Iris pigment epithelial cell (primary cell): ENCODE measurements at regions not wholly inside any gene's neighbourhood (a gene's known extent, or its start where the extent isn't known, plus 50 kb on each side); places are given as distances from the start of the nearest gene placed in this dataset.
A peak's percentile ranks its signal among the peaks of the same experiment; 100 is the strongest.

Source experiments
- DNase-seq: peaks from one replicate; pipeline ENCODE4 v3.0.0-alpha.2; 2011; ENCODE audit warnings: low read depth

GRCh38 chr2:2764001-2764355 lies 432.9 kb upstream of the MYT1L start:
- no peak for DNase-seq

GRCh38 chr2:2763351-2764000 lies 432.4 kb upstream of the MYT1L start:
- DNase-seq = no peak

GRCh38 chr2:2762913-2763312 lies 431.8 kb upstream of the MYT1L start:
- no peak for DNase-seq

- no peak for DNase-seq
These were observed 431.3 kb upstream of the MYT1L start for GRCh38 chr2:2762166-2762908.

- no peak for DNase-seq
These were observed 427.8 kb upstream of the MYT1L start for GRCh38 chr2:2758793-2759367.

- DNase-seq = no peak
These were observed 426.7 kb upstream of the MYT1L start for GRCh38 chr2:2757764-2758163.

GRCh38 chr2:2756886-2757285 lies 425.8 kb upstream of the MYT1L start:
- no peak for DNase-seq

- DNase-seq = no peak
These were observed 424.9 kb upstream of the MYT1L start for GRCh38 chr2:2755990-2756389.

- no peak for DNase-seq
These were observed 423.9 kb upstream of the MYT1L start for GRCh38 chr2:2754940-2755339.

- no peak for DNase-seq
These were observed 420.7 kb upstream of the MYT1L start for GRCh38 chr2:2751715-2752315.

- DNase-seq = no peak
These were observed 420.0 kb upstream of the MYT1L start for GRCh38 chr2:2750867-2751714.

GRCh38 chr2:2749206-2749598 lies 418.1 kb upstream of the MYT1L start:
- DNase-seq = no peak

GRCh38 chr2:2748399-2749205 lies 417.5 kb upstream of the MYT1L start:
- no peak for DNase-seq

- DNase-seq = no peak
These were observed 416.8 kb upstream of the MYT1L start for GRCh38 chr2:2747797-2748301.

GRCh38 chr2:2746731-2747130 lies 415.7 kb upstream of the MYT1L start:
- DNase-seq = no peak

- DNase-seq = no peak
These were observed 414.1 kb upstream of the MYT1L start for GRCh38 chr2:2744958-2745715.

- no peak for DNase-seq
These were observed 413.0 kb upstream of the MYT1L start for GRCh38 chr2:2744107-2744506.

- peak; percentile 28 for DNase-seq
These were observed 412.1 kb upstream of the MYT1L start for GRCh38 chr2:2743164-2743571.

GRCh38 chr2:2742726-2743125 lies 411.7 kb upstream of the MYT1L start:
- no peak for DNase-seq

- no peak for DNase-seq
These were observed 409.2 kb upstream of the MYT1L start for GRCh38 chr2:2740238-2740775.
